ENCODE measurements at regions not wholly inside any gene's neighbourhood (a gene's known extent, or its start where the extent isn't known, plus 50 kb on each side); places are given as distances from the start of the nearest gene placed in this dataset.
"Not testable (repeated sequence)": the region's sequence is repeated elsewhere in the genome, so short reads cannot be mapped to it uniquely, and the experiment has no call there.

DNA sequence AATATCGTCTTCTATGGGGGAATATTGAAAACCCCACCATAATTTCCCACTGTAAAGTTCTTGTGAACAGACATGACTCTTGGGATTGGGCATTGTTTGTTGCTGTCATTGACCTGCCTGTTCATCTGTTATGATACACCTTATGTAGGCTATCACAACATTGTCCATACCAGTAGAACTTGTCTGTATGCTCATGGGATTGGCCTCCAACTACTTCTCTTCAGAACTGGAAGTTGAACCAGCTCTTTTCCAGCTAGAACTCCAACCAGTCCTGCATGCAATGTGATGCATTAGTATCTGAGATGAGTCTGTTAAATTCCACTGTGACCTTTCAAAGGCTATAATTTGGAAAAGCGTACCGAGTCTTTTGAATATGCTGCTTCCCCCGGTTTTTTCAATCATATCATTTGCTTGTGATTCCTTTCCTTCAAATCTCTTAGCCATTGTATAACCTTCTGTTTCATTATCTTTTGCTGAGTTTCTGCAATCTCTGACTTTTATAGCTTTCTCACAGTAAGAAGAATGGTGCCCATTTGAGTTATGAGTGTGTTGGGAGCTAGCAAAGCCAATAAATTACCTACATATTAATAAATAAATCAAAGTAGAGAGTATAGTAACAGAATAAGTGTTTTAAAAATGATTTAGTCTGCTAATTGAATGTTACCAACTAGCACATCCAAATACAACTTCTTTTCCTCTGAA lies 101.9 kb downstream of the PLK2 start:
- no peak for DNase-seq (ENCODE audit: low read depth in 2 of 2)

DNA sequence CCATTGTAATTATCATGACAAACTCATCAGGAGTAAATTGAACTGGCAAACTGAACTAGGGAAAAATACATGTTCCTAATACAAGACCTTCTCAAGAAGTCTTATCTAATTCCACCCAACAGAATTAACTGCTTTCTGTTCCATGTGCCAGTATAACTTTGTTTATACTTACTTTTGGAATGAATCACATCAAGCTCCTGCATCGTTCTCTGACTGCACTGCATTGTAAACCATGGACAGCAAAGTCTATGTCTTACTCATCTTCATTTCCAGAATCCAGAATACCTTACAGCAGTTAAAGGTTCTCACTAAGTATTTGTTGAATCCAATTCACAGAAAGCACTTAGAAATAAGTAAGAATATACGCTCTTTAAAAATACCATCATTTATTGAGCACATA lies 102.8 kb downstream of the PLK2 start:
- DNase-seq (ENCODE audit: low read depth in 2 of 2): no peak

DNA sequence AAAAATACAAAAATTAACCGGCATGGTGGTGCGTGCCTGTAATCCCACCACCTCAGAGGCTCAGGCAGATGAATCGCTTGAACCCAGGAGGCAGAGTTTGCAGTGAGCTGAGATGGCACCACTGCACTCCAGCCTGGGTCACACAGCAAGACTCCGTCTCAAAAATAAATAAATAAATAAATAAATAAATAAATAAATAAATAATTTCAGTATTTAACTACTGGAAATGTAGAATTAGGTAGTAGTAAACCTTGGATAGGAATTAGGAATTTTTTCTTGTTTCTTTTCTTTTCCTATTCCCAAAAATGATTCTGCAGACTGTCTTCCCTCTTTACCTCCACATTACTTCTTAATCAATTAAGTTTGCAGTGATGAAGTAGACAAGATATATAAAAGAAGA lies 103.2 kb downstream of the PLK2 start:
- DNase-seq (ENCODE audit: low read depth in 2 of 2): no peak

DNA sequence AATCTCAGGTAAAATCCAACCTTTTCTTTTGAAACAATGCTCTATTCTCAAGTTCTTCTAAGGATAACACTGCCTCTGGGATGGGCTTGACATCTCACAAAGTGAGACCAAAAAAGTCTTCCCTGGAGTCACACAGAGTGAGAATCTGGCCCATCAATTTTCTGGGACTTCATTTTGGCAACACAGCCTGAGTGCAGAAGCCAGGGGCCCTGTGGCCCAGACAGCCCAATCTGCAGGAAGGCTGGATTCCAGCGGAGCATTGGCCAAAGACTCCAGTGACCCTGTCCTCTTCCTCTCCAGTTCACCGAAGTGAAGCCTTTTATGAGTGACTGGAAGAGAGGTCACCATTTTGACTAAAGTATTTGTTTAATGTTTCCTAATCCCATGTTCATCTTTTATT lies 105.1 kb downstream of the PLK2 start:
- DNase-seq (ENCODE audit: low read depth in 2 of 2): no peak

DNA sequence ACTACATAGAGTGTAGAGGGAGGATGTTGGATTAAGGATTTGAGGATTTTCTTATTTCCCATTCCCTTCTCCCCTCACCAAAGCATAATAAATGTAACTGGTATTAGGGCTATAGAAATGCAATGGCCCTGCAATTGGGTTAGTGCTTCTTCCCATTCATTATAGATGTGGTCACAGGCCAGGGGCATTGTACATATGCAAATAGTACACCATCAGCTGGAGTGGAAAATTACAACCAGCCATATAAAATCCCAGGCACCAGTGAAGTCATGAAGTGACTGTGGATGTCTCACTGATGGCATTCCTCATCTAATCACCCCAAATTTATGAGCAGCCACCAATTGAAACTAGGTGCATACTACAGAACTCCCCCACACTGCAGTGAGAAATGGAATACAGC lies 105.9 kb downstream of the PLK2 start:
- DNase-seq (ENCODE audit: low read depth in 2 of 2): no peak

DNA sequence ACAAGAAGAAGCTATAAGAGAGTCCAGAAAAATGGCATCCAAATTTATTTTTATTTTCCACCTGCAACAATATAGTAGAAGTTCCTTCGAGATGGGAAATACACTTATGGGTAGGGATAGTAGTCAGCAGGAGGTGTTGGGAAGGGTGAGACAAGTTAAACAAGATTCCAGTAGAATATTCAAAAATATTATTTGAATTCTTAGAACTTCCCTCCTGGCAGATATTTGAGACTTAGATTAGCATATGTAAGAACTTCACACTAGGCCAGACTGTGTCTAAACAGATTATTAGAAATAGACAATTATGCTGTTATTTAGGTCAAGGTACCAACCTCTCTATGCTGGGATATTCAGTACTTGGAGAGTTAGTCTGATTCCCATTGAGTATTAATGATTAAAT lies 108.7 kb downstream of the PLK2 start:
- no peak for DNase-seq (ENCODE audit: low read depth in 2 of 2)

DNA sequence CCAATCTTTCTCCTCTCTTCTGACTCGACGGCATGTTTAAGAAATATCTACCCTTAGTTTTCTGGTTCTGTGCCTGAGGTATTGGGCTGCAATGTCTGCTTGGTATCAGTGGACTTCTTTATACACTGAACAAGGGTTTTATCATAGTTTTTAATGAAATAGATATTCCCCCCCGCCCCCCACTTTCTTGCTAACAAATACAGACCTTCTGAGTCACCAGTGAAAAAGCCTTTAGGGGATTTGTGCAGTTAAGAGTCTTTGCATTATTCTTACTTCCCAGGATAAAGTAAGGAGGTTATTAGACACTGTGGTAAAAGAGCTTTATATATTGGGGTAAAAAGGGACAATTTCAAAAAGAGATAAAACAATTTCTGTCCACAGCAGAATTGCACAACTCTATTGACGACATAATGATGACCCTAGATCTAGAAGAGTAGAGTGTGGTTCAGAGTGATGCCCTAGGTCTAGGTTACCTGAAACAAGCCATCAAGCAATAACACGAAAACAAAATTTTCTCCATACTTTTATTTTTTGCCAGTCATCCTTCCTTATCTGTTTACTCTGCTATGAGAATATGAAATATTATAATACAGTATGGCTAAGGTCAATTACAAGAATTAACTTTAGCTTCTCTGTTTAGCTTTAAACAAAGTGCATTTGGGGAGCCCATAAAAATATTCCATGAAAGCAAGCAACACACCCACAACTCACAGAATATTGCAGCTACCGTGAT lies 110.7 kb downstream of the PLK2 start:
- DNase-seq (ENCODE audit: low read depth in 2 of 2): no peak

DNA sequence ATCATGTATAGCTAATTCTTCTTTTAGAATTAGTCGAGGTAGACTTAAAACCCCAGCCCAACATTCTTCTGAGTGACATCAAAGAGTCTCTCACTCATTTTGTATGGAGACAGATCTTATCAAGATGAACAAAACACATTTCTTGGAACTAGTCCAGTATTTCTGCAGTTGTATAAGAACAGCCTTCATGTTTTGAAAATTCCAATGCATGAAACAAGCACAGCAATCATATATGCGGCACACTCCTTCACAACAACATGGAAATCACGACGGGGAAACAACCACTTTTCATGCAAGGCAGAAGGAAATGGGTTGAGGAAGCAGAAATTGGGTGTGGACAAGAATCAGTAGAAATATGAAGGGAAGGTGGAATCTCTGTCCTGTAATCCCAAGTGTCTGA lies 113.8 kb downstream of the PLK2 start:
- no peak for DNase-seq (ENCODE audit: low read depth in 2 of 2)

DNA sequence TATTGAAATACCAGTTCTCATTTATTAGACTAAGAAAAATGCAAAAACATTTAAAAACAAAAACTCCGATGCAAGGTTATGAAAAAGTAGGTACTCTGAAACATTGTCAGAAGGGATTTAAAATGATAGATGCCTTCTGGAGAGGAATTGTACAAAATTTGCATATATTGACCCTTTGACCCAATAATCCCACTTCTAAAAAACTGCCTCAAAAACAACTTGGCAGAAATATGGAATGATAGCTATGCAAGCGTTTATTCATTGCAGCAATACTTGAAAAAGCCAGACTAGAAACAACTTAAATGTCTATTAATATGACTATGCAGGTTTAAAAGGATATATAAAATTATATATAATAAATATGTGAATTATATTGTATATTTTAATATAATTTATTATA lies 118.4 kb downstream of the PLK2 start:
- no peak for DNase-seq (ENCODE audit: low read depth in 2 of 2)

DNA sequence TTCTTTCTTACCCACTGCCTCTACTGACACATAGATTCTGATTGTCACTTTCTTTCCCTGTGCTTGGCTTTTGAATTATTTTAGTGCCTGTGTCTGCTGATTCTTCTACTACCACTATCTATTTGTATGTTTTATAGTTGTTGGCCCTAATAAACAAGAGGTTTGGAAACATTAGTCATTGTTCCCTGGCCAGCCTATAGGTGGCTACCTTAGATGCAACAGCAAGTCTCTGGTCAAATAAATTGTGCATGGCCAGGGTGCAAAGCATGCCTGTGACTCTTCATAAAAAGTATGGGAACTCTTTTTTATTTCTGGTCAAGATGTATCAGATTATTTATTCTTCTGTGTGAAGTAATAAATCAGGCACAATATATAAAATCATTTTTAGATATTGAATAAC lies 124.4 kb downstream of the PLK2 start:
- DNase-seq (ENCODE audit: low read depth in 2 of 2): no peak

DNA sequence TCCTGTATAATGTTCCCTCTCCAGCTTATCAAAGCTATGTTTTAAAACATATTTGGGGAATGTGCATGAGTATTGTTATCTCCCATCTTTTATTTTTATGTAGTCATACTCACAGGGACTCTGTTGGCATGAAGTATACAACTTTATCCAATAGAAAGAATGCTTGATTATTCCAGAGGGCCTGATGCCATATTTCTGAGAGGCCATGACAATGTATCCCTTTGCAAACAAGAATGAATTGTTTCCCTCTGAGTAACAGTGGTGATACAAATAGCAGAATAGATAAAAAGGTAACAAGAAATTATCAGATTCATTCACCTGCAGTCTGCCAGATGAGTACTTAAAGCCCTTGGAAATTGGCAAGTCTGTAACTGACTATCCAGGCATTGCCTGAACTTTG lies 125.9 kb downstream of the PLK2 start:
- no peak for DNase-seq (ENCODE audit: low read depth in 2 of 2)

DNA sequence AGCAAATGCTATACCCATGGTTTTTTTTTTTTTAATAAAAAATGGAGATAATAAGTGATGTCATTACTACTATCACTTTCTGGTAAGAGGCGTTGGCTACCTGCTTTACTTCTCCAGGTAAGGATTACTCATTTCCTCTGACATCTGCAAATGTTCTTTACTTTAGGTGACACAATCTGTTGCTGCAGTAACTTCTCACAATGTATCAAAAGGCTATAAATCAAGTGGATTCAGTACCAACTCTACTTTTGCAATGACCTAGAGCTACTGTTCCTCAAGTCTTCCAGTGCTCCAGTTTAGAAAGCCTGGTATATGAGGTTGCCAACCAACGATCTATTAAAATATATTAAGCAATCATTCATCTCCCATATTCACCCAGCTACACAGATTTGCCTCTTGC lies 129.1 kb downstream of the PLK2 start:
- DNase-seq (ENCODE audit: low read depth in 2 of 2): no peak

DNA sequence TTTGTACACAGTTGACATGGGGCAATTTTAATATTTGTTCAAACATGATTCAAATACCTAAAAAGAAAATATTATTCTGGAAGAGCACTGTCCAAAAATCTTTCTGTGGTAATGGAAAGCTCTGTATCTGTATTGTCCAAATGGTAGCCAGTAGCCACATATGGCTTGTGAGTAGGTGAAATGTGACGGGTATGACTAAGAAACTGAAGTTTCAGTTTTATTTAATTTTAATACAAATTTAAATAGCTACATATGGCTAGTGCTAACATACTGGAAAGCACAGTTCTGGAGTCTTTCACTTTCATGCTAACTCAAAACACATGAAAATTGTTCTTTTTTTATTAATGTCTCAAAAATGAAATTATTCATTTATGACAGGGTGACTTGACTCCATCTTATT lies 132.6 kb downstream of the PLK2 start:
- DNase-seq (ENCODE audit: low read depth in 2 of 2): no peak

DNA sequence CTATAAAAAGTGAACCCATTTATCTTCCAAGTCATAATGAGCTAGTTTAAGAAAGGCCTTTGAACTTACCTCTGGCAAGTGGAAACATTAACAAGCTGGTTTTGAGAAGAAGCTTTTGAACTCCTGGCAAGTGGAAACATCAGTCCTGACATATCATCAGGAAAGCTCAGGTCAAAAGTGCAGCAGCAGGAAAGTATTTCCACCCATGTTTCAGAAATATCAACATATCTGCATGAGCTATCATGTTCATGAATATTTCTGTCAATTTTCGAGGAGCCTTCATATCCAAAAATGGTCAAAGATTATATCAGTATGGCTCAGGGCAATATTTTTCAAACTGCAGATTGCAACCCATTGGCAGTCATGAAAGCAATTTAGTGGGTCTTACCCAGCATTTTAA lies 133.9 kb downstream of the PLK2 start:
- DNase-seq (ENCODE audit: low read depth in 2 of 2): no peak

DNA sequence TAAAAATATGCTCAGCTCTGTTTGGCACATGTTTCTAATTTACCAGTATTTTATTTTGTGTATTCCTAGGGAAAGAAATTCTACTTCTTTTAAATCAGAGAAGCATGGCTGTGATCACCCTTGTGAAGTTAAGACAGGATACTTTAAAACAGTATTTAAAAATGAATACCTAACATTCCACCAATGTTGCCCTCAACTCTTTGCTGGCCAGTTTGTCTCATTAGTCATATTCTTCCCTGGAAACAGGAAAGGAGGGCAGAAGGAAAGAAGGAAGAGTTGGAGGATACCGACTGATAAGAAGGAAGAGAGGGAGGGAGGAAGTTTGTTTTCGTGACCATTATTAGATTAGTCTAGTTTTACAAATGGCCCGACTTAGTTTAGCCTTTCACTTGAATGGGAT lies 137.4 kb downstream of the PLK2 start:
- no peak for DNase-seq (ENCODE audit: low read depth in 2 of 2)

DNA sequence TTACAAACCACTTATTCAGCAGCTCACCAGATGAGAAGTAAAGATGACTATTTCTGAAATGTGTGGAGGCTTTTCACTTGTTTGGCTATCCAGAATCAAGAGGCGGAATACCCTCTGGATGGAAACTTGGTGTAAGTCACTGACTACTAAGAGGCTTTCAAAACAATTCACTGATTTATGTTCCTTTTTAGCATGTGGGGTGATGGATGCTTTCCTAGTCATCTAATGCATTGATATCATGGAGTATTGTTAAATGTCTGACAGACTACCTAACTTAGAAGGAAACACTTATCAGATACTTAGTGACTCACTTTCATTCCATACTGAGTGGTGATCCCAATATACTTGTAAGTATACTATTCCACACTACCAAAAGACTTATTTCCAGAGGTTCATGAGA lies 141.4 kb downstream of the PLK2 start:
- DNase-seq (ENCODE audit: low read depth in 2 of 2): peak; percentile 27 to 34

DNA sequence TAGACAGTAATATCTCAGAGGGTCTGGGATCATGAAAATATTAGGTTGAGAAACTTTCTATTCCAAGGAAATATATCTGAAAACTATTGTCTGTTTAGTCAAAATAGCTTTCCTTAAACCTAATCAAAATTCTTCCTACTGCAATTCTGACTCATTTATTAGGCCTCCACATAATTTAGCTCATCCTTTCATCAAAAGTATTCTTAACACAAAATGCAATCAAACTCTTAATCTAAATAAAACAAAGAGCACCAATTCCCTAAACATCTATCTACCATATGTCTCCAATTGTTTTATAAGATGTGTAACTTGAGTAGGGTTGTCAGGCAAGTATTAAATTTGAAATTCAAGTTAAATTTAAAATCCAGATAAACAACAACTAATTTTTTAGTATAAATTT lies 142.1 kb downstream of the PLK2 start:
- no peak for DNase-seq (ENCODE audit: low read depth in 2 of 2)

DNA sequence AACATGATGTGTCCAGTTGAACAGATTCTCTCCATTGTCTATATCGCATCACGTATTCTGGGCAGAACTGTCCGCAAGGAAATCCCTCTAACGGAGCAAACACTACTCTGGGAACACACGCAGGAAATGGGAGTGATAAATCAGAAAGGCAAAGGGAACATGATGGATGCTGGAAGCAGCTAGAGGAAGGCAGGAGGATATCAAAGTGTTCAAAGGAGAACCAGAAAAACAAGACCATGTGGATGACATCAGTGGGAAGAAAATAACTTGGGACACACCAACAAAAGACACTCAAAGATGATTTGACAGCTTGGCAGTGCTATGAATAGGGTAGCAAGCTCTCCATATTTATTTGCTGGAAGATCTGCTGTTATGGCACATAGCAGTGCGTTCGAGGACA lies 142.9 kb downstream of the PLK2 start:
- no peak for DNase-seq (ENCODE audit: low read depth in 2 of 2)

DNA sequence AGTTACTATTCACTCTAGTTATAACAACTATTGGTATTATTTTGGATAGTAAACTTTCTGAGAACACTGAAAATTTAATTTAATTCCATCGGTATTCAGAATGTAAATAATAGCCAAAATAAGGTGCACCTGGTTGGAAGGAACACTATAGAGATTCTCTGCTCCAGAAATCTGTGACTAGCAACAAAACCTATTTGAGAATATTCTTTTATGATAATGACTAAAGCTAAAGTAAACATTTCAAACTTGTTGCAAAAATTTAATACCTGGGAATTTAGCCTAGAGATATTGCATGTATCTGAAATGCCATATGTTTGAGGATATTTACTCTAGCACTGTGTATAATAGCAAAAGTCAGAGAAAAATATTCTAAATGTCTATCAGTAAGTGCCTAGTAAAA lies 144.1 kb downstream of the PLK2 start:
- no peak for DNase-seq (ENCODE audit: low read depth in 2 of 2)

DNA sequence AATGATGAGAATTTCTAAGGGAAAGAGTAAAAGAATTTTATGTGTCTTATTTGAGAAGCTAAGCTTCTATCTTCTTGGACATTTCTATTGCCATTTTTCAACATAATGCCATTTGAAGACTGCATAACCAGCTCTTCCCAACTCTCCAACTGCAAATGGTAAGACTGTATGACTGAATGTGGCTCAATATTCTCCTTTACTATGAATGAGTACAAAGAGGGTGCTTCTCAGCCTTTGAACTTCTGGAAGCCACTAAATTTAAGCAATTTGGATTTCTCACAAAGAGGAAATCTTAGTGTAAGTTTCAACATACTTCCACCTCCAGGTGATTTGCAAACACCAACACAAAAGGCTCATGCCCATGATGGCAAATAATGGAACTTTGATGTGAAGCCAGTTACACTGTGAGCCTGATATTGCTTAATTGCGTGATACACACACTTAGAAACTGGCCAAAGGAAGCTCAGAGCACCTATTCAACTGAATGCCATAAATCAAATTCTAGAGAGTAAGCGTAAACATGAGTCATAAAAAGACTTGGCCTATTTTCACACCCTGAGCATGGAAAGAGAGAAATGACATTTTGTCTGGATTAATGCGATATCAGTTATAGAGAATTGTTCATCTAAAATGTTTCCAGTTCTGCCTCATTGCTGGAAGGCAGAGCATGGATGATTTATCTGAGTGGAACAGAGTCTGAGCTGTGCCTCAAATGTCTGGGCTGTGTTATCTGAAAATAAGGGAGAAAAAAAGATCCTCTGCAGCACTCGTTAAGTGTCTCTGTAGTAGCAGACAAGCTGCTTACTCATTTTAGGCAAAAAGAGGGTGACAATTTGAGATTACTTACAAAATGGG lies 145.3 kb downstream of the PLK2 start:
- DNase-seq (ENCODE audit: low read depth in 2 of 2): no peak

DNA sequence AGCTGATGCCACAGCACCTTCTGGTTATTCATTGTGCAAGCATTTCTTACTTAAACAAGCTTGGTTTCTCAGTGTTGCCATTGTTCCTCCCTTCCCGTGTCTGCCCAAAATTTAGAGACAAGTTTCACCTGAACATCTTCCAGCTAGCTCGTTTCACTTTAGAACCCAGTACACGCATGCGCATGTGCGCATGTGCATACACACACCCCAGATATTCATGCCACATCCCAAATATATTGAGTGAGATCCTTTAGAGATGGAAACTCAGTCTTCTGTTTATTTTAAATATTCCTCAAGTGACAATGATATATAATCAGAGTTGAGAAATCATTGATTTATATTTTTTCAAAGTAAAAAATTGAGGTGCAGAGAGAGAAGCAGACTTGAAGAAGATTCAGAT lies 147.6 kb downstream of the PLK2 start:
- no peak for DNase-seq (ENCODE audit: low read depth in 2 of 2)

DNA sequence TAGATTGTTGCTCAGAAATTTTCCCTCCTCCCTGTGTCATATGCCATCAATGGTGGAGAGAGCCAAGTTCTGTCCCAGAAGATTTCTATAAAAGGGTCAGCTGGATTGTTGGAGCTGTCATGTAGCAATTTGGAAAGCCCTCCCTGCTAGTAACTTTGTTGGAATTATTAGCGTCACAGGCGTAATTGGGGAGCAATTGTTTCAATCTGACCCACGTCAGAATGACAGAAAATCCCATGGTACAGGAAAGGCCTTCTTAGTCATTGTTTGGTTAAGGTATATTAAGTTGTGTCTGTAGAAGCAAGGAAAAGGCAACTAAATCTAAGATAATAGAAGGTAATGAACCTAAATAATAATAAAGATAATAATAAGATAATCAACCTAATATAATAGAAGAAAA lies 148.4 kb downstream of the PLK2 start:
- no peak for DNase-seq (ENCODE audit: low read depth in 2 of 2)

DNA sequence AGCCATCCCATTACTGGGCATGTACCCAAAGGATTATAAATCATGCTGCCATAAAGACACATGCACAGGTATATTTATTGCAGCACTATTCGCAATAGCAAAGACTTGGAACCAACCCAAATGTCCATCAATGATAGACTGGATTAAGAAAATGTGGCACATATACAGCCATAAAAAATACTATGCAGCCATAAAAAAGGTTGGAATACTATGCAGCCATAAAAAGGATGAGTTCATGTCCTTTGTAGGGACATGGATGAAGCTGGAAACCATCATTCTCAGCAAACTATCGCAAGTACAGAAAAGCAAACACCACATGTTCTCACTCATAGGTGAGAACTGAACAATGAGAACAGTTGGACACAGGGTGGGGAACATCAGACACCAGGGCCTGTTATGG lies 151.5 kb downstream of the PLK2 start:
- DNase-seq (ENCODE audit: low read depth in 2 of 2): not testable (repeated sequence)
